HEK293T (cell line): ENCODE measurements at regions not wholly inside any gene's neighbourhood (a gene's known extent, or its start where the extent isn't known, plus 50 kb on each side); places are given as distances from the start of the nearest gene placed in this dataset.

Experiments used
- CTCF ChIA-PET: fragments of 350-600 bp; formaldehyde crosslinking; extraction: SDS; loops from one replicate; lab custom pipeline; 2021; ENCODE audit warnings: antibody characterized with exemption, inconsistent platforms; lab: Yijun Ruan, JAX
- POLR2A ChIA-PET: fragments of 350-600 bp; formaldehyde crosslinking; extraction: SDS; loops from one replicate; lab custom pipeline; 2020; ENCODE audit warnings: antibody characterized with exemption, inconsistent platforms; lab: Yijun Ruan, JAX
- DNase-seq: peaks from one replicate; pipeline ENCODE4 v3.0.0; 2012; ENCODE audit warnings: mixed read lengths; ENCODE audit errors: extremely low spot score
- ARNT ChIP-seq: fragments of 450-650 bp; IDR thresholded peaks from 2 replicates; pipeline ENCODE4 v1.6.1; 2017; ENCODE audit warnings: mild to moderate bottlenecking
- BHLHE40 ChIP-seq: fragments of 450-650 bp; IDR thresholded peaks from 2 replicates; pipeline ENCODE4 v1.6.1; 2016; ENCODE audit warnings: mild to moderate bottlenecking, moderate library complexity, borderline replicate concordance
- CTBP1 ChIP-seq: fragments of 450-650 bp; IDR thresholded peaks from 2 replicates; pipeline ENCODE4 v1.6.1; 2016; ENCODE audit warnings: borderline replicate concordance
- ELF4 ChIP-seq: fragments of 450-650 bp; IDR thresholded peaks from 2 replicates; pipeline ENCODE4 v1.6.1; 2017; ENCODE audit warnings: antibody characterized with exemption
- FOXA1 ChIP-seq: fragments of 450-650 bp; IDR thresholded peaks from 2 replicates; pipeline ENCODE4 v1.6.1; 2016; ENCODE audit warnings: mild to moderate bottlenecking
- FOXK2 ChIP-seq: fragments of 450-650 bp; IDR thresholded peaks from 2 replicates; pipeline ENCODE4 v1.6.1; 2016; ENCODE audit warnings: mild to moderate bottlenecking
- FOXM1 ChIP-seq: fragments of 450-650 bp; IDR thresholded peaks from 2 replicates; pipeline ENCODE4 v1.6.1; 2017; ENCODE audit warnings: mild to moderate bottlenecking, borderline replicate concordance
- HDGF ChIP-seq: fragments of 450-650 bp; IDR thresholded peaks from 2 replicates; pipeline ENCODE4 v1.6.1; 2017; ENCODE audit warnings: antibody characterized with exemption, borderline replicate concordance
- L3MBTL2 ChIP-seq: fragments of 450-650 bp; conservative IDR thresholded peaks from 2 replicates; pipeline ENCODE4 v1.6.1; 2016; ENCODE audit warnings: mild to moderate bottlenecking
- LEF1 ChIP-seq: fragments of 450-650 bp; IDR thresholded peaks from 2 replicates; pipeline ENCODE4 v1.6.1; 2017; ENCODE audit warnings: mild to moderate bottlenecking, borderline replicate concordance
- NFRKB ChIP-seq: fragments of 450-650 bp; IDR thresholded peaks from 2 replicates; pipeline ENCODE4 v1.6.1; 2016; ENCODE audit warnings: mild to moderate bottlenecking, moderate library complexity
- SP1 ChIP-seq: fragments of 450-650 bp; IDR thresholded peaks from 2 replicates; pipeline ENCODE4 v1.6.1; 2017
- SUZ12 ChIP-seq: fragments of 450-650 bp; IDR thresholded peaks from 2 replicates; pipeline ENCODE4 v1.6.1; 2016; ENCODE audit warnings: mild to moderate bottlenecking
- TARDBP ChIP-seq: fragments of 450-650 bp; IDR thresholded peaks from 2 replicates; pipeline ENCODE4 v1.6.1; 2016
- ZNF384 ChIP-seq: fragments of 450-650 bp; IDR thresholded peaks from 2 replicates; pipeline ENCODE4 v1.6.1; 2016
- TF ChIP-seq, protein P1 (sequence below): fragments of 450-650 bp; IDR thresholded peaks from 2 replicates; pipeline ENCODE4 v1.6.1; 2016

DNA sequence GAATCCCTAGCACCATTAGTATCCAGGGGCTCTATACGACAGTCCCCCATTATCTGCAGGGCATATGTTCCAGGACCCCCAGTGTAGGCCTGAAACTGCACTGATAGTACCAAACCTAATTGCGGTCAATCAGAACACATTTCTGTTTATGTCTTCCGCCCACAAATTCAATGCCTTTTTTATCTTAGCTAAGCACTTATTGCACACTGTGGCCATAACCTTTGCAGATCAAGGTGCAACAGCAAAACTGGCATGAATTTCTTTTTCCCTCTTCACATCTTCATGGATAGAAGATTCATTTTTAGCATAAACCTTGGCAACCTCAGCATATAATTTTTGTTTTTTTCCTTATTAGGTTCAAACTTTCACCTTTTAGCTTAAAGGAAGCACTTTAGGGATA, 361.1 kb downstream of the DEPDC1B start:
- CTCF ChIA-PET = no interaction called here
- POLR2A ChIA-PET = no interaction called here
- DNase-seq = no peak
- TF ChIP-seq ELF4 (no peak), SP1 (no peak), ZNF384 (no peak), LEF1 (no peak), CTBP1 (no peak), FOXM1 (no peak), HDGF (no peak), TARDBP (no peak), SUZ12 (no peak), ARNT (no peak), L3MBTL2 (no peak), FOXK2 (no peak)
- TF ChIP-seq, protein P1, sequence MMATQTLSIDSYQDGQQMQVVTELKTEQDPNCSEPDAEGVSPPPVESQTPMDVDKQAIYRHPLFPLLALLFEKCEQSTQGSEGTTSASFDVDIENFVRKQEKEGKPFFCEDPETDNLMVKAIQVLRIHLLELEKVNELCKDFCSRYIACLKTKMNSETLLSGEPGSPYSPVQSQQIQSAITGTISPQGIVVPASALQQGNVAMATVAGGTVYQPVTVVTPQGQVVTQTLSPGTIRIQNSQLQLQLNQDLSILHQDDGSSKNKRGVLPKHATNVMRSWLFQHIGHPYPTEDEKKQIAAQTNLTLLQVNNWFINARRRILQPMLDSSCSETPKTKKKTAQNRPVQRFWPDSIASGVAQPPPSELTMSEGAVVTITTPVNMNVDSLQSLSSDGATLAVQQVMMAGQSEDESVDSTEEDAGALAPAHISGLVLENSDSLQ = no peak

DNA sequence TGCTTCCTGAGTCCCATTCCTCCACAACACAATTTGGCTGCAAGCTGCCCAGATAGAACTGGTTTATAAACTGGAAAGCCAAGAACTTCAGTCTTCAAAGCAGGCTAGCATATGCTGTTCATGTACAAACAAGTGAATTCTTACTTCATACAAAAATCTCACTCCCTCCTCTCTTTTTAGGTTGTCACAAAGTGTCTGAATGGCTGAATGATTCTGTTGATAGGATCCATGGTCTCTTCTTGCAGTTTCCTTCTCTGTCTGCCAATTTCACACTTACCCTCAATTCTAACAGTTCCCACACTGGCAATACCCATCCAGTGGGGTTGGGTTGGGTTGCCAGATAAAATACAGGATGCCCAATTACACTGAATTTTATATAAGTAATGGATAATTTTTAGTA, 363.5 kb downstream of the DEPDC1B start:
- DNase-seq = no peak
- ChIA-PET CTCF (no interaction called here), POLR2A (no interaction called here)
- TF ChIP-seq LEF1 (no peak), FOXM1 (no peak), HDGF (no peak), CTBP1 (no peak), ARNT (no peak)

DNA sequence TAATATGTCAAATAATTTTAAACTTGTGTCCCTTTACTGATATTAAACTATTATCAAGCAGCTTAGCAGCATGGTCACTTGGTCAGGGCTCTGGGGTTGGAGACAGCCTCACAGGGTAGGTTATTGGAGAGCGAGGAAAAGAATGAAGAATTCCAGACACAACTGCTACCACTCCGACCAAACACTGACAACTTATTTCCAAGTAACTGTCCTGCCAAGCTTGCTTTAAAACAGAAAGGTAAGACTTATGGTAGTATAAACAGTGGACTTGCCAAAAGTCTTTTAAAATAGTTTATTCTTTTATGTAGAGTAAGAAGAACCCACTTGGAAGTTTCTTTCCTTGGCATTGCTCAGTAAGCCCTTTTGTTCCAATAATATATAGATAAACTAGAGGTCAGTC, 364.1 kb downstream of the DEPDC1B start:
- ChIA-PET POLR2A (no interaction called here), CTCF (no interaction called here)
- no peak for DNase-seq
- TF ChIP-seq ELF4 (no peak), FOXA1 (no peak), TARDBP (no peak), ZNF384 (no peak), FOXM1 (no peak), CTBP1 (no peak), ARNT (no peak), HDGF (no peak), L3MBTL2 (no peak), SP1 (no peak), NFRKB (no peak), BHLHE40 (no peak), SUZ12 (no peak), LEF1 (no peak), FOXK2 (no peak)
- TF ChIP-seq, protein P1 = no peak

DNA sequence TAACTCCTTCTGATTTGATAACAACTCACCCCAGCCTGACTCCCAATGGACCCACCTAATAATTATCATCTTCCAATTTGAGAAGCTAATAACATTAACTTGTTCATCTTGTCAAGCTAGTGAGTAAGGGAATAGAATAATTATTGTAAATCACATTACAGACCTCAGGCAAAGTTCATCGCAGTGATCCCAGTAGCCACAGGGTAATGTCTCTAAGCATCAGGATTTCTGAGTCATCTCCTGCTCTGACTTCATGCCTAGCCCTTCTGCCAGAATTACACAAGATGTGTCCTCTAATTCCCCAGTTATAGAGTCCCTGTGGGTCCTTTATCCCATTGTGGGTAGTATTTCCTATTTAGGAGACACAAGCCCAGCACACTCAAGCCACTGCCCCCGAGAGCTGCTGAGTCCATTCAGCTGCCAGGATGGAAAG, 365.7 kb downstream of the DEPDC1B start:
- ChIA-PET POLR2A (no interaction called here), CTCF (no interaction called here)
- no peak for DNase-seq
- TF ChIP-seq SP1 (no peak), L3MBTL2 (no peak), CTBP1 (no peak), ZNF384 (no peak), ARNT (no peak), FOXM1 (no peak), FOXK2 (no peak), NFRKB (no peak), TARDBP (no peak), FOXA1 (no peak), ELF4 (no peak), LEF1 (no peak), SUZ12 (no peak), BHLHE40 (no peak)

DNA sequence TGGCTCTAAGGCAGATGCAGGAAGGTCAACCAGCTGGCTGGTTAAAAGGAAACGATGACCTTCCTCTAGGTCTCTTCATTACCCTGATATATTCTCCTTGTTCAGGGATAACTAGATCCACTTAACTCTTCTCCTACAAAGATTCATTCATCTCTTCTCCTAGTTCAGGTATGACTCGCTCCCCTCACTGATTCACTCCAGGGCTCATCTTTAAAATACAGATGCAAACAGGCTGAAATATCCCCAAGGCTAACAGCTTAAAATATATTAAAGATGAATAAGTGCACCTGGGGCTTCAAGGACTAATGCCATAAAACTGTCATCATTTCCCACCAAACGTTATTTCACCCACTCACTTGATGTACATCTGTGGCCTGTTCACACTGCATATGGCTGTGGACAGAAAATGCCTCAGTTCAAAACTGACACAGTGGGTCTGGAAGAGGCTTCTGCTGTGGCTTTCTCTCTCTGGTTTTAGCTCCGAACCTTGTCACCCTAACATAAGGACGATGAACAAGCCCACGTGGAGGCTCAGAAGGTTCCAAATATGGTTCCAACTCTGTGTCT, 366.9 kb downstream of the DEPDC1B start:
- ChIA-PET POLR2A (no interaction called here), CTCF (no interaction called here)
- TF ChIP-seq FOXK2 (no peak), FOXM1 (no peak), ZNF384 (no peak), ARNT (no peak), CTBP1 (no peak)
- DNase-seq = no peak

DNA sequence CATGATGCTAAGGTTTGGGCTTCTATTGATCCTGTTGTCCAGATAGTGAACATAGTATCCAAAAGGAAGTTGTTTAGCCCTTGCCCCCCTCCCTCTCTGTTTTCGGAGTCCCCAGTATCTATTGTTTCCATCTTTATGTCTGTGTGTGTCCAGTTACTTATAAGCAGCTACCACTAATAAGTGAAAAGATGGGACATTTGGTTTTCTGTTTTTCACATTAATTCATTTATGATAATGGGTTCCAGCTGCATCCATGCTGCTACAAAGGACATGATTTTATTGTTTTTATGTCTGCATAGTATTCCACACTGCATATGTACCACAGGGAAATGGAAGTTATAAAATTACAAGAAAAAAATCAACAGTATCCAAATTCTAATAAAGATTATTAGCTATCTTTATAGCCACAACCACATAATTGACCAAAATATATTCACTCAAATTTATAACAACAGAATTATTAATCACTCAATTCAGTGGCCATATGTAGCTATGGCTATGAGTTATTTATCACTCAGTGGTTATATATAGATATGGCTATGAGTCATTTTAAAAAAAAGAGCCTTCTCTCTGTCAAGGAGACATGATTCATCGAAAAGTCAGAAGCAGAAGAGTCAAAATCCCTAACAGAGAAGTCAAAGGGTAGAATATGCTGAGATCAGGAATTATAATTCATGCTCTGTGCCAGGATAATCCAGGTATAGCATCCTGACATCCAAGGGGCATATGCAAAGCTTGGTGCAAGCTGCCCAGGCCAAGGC, 367.5 kb downstream of the DEPDC1B start:
- no peak for TF ChIP-seq ELF4
- no peak for TF ChIP-seq FOXA1
- no peak for TF ChIP-seq L3MBTL2
- TF ChIP-seq SP1 = no peak
- no peak for TF ChIP-seq HDGF
- no peak for TF ChIP-seq SUZ12
- no peak for TF ChIP-seq NFRKB
- no peak for TF ChIP-seq FOXM1
- TF ChIP-seq ARNT = no peak
- no peak for TF ChIP-seq ZNF384
- TF ChIP-seq FOXK2 = no peak
- TF ChIP-seq TARDBP = no peak
- TF ChIP-seq, protein P1 = no peak
- DNase-seq = no peak
- CTCF ChIA-PET = no interaction called here
- POLR2A ChIA-PET = no interaction called here
